ENCODE measurements at regions not wholly inside any gene's neighbourhood (a gene's known extent, or its start where the extent isn't known, plus 50 kb on each side); places are given as distances from the start of the nearest gene placed in this dataset.

DNA sequence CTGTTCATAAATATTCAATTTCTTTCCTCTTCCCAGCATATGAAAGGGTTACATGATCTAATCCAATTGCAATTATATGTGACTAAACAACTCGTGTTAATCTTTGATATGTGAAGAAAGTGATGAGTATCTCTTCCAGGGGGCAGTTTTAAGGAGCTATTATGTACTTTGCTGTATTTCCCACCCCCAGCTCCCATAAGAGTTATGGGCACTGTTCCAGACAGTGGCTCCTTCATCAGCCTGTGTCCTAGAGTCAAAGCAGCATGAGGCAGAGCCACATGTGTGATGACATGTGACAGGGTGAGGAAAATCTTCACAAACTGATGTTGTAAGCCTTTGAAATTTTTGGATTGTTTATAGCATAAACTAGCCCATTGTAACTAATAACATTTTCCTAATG is 315.4 kb downstream of the DIPK2A start:
- TF ChIP-seq, protein P1, sequence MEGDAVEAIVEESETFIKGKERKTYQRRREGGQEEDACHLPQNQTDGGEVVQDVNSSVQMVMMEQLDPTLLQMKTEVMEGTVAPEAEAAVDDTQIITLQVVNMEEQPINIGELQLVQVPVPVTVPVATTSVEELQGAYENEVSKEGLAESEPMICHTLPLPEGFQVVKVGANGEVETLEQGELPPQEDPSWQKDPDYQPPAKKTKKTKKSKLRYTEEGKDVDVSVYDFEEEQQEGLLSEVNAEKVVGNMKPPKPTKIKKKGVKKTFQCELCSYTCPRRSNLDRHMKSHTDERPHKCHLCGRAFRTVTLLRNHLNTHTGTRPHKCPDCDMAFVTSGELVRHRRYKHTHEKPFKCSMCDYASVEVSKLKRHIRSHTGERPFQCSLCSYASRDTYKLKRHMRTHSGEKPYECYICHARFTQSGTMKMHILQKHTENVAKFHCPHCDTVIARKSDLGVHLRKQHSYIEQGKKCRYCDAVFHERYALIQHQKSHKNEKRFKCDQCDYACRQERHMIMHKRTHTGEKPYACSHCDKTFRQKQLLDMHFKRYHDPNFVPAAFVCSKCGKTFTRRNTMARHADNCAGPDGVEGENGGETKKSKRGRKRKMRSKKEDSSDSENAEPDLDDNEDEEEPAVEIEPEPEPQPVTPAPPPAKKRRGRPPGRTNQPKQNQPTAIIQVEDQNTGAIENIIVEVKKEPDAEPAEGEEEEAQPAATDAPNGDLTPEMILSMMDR (IDR thresholded peaks at IDR 0.05), result no peak
- no peak for DNase-seq
- ATAC-seq, result no peak
- intact Hi-C loops (cut with DNase I), result no loop called here
- no peak overlapping the region for H3K27ac ChIP-seq
- H3K36me3 ChIP-seq, result no peaks in the 10 kb centered on the region
- H3K4me1 ChIP-seq, result no peaks in the 10 kb centered on the region
- WGBS, 2 donors, result 13 to 20% methylated on average over 1 of the region's 1 CpG
- FAIRE-seq, result no peak
- no peaks in the 10 kb centered on the region for H3K27me3 ChIP-seq
- H3K4me3 ChIP-seq, result no peak overlapping the region
- no peaks in the 10 kb centered on the region for H3K9me3 ChIP-seq

DNA sequence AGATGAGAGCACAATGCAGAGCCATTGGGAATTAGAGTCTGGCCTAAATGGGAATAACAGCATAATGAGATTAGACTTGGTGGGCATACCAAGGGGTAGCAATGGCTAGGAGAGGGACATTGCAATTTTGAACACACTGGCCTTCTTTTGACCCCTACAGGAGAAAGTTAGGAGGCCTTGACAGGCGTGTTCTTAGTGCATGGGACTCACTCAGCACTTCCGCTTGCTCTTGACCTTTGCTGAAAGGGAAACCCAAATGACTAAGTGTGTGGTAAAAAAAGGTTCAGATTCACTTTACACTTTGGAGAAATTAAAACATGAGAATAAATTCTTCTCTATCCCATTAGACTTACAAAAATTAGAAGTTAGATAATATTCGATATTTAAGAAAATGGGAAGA is 317.4 kb downstream of the DIPK2A start:
- no peaks in the 10 kb centered on the region for H3K36me3 ChIP-seq

DNA sequence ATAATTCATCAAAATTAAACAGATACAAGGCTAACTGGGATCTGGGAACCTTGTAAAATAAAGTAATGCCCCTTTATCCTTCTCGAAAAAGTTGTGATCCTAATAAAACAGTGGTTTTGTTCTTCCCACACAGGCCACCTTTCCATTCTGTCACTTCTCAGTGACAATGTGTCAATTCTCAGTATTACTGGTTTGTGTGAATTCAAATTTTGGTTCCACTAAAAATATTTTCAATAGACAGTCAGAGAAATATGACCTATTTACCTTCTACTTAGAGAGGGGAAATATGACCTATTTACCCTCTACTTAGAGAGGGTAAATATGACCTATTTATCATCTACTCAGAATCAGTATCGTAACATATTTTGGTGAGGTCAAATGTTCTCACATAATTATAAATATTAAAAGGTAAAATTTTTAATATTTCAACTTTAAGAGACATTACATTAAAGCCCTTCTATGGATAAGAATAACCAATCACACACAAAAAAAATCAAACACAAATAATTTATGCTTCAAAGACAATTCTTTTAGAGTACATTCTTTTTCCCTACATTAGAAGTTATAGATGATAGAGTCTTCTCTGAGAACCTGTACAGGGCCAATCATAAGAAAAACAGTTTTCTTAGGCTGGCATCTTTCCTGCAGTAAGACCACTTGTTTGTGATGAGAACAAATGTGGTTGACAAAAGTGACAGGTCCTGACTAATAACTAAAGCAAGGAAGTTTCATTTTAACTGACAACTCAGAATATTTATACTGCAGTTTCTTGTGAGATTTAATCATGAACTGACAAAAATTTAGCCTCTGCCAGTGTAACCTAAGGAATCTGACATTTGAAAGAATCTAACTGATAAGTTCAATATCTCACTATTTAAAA is 323.3 kb downstream of the DIPK2A start:
- H3K27me3 ChIP-seq, result no peaks in the 10 kb centered on the region
- no peak for DNase-seq
- FAIRE-seq, result no peak
- H3K36me3 ChIP-seq, result no peaks in the 10 kb centered on the region
- H3K4me3 ChIP-seq, result no peak overlapping the region
- no peak for ATAC-seq
- H3K9me3 ChIP-seq, result no peaks in the 10 kb centered on the region
- peak overlapping the region in 1 of 4 donors; percentile 34 for H3K27ac ChIP-seq
- intact Hi-C loops (cut with DNase I), result no loop called here
- 55 to 66% methylated on average over 2 of the region's 2 CpGs for WGBS, 2 donors
- TF ChIP-seq, protein P1 (IDR thresholded peaks at IDR 0.05), result no peak
- peaks cover 0 to 4% (median 0%) of the 10 kb centered on the region in 3 donors for H3K4me1 ChIP-seq

More for the DNA sequence above, 317.4 kb downstream of the DIPK2A start:
- no peak for ATAC-seq
- Histone ChIP-seq H3K4me1 (peaks cover 0 to 4% (median 0%) of the 10 kb centered on the region in 3 donors), H3K9me3 (no peaks in the 10 kb centered on the region), H3K27me3 (no peaks in the 10 kb centered on the region), H3K27ac (no peak overlapping the region), H3K4me3 (no peak overlapping the region)
- DNase-seq, result no peak
- 91 to 94% methylated on average over 3 of the region's 3 CpGs for WGBS, 2 donors
- TF ChIP-seq, protein P1 (IDR thresholded peaks at IDR 0.05), result no peak
- no peak for FAIRE-seq
- intact Hi-C loops (cut with DNase I), result no loop called here

DNA sequence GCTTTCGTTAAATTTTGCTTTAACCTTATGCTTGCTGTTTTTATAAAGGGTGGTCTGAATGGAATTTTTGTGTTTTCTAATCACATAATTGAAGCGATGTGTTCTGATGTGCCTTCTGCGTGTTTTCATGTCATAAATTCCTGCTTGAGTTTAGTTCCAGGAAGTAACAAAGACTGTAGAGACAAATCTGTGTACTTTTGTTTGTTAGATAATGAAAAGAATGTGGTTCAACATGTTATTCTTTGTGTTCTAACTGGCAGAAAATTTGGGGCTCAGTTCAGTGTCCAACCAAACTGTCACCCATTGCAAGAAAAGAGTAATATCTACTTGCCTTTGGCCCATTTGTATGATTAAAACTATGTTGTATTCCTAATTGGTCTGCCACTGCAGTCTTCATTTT is 324.0 kb downstream of the DIPK2A start:
- DNase-seq (no peak), FAIRE-seq (no peak), ATAC-seq (peak; percentile 16 to 75 (median 53))
- intact Hi-C loops (cut with DNase I), result no loop called here
- Histone ChIP-seq H3K27me3 (no peaks in the 10 kb centered on the region), H3K9me3 (no peaks in the 10 kb centered on the region), H3K4me3 (no peak overlapping the region), H3K4me1 (peaks cover 0 to 4% (median 0%) of the 10 kb centered on the region in 3 donors), H3K27ac (peak overlapping the region in 1 of 4 donors; percentile 34), H3K36me3 (no peaks in the 10 kb centered on the region)
- WGBS, 2 donors, result 24 to 33% methylated on average over 3 of the region's 3 CpGs
- TF ChIP-seq, protein P1 (IDR thresholded peaks at IDR 0.05), result no peak

DNA sequence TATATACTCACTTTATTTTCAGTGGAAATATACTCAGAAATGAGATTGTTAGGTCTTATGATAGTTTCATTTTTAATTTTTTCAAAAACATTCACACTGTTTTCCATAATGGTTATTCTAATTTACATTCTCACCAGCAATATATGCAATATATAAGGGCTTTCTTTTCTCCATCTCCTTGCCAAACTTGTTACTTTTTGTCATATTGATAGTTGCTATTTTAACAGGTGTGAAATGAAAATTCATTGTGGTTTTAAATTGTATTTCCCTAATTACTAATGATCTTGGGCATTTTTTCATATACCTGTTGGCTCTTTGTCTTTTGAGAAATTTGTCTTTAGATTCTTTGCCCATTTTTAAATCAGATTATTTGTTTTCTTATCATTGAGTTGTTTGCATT is 325.2 kb downstream of the DIPK2A start:
- TF ChIP-seq, protein P1 (IDR thresholded peaks at IDR 0.05), result no peak
- no peak for FAIRE-seq
- intact Hi-C loops (cut with DNase I), result no loop called here
- no peaks in the 10 kb centered on the region for H3K27me3 ChIP-seq
- no peaks in the 10 kb centered on the region for H3K9me3 ChIP-seq
- H3K27ac ChIP-seq, result no peak overlapping the region
- ATAC-seq, result no peak
- no peak overlapping the region for H3K4me3 ChIP-seq
- H3K36me3 ChIP-seq, result no peaks in the 10 kb centered on the region
- no peak for DNase-seq
- H3K4me1 ChIP-seq, result peaks cover 0 to 4% (median 0%) of the 10 kb centered on the region in 3 donors
